Lower leg skin (tissue), 4 donors: ENCODE measurements at regions not wholly inside any gene's neighbourhood (a gene's known extent, or its start where the extent isn't known, plus 50 kb on each side); places are given as distances from the start of the nearest gene placed in this dataset.

ENCODE experiments used
- DNase-seq, 2 donors: peaks; one replicate each; pipeline ENCODE4 v3.0.0-alpha.2; 2019; ENCODE audit warnings: low spot score in 2 of 2
- H3K4me3 ChIP-seq: fragments of 200-600 bp; sonication (generic); 2 replicates; pipeline ENCODE4 v1.5.1; 2017; ENCODE audit warnings: mild to moderate bottlenecking, low read depth; ENCODE audit not compliant: poor library complexity, severe bottlenecking
- POLR2A ChIP-seq, 2 donors: fragments of 450-650 bp; IDR thresholded peaks; one replicate each; pipeline ENCODE4 v1.6.1; 2016 to 2017; ENCODE audit warnings: antibody characterized with exemption in 2 of 2, mild to moderate bottlenecking in 1 of 2, moderate library complexity in 1 of 2
- WGBS, 2 donors: methylation state at CpG; one replicate each; pipeline ENCODE4 v1.1.5; 2018; 5-methylcytosine and 5-hydroxymethylcytosine counted together
- intact Hi-C: fragments of 100-400 bp; cut with DNase I; formaldehyde crosslinking; loops from one replicate; pipeline ENCODE4 v1.15.0; 2023; ENCODE audit warnings: low total_unique reads
- TF ChIP-seq, protein P1 (sequence below), 3 donors: fragments of 450-650 bp; IDR thresholded peaks; one replicate each; pipeline ENCODE4 v1.5.1; 2016; ENCODE audit warnings: antibody characterized with exemption in 3 of 3, mild to moderate bottlenecking in 3 of 3, moderate library complexity in 2 of 3

DNA sequence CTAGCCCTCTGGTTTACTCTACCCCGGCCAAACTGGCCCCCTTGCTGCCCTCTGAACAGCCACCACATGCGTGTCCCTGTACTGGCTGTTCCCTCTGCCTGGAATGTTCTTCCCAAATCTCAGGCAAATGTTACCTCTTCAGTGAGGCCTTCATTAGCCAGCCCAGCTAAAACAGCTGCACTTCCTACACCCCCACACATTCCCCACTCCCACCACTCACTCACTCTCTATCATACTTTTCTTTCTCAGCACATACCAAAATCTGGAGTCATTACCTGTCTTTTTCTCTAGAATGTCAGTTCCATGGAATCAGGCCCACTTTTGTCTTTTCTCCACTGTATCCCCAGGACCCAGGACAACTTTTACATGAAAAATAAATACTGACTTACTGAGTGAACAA is 401.2 kb upstream of the SULF2 start:
- no peak overlapping the region for H3K4me3 ChIP-seq
- no peak for TF ChIP-seq POLR2A (IDR thresholded peaks at IDR 0.05)
- DNase-seq = no peak
- 75 to 91% methylated on average over 2 of the region's 2 CpGs for WGBS, 2 donors
- intact Hi-C loops = no loop called here

DNA sequence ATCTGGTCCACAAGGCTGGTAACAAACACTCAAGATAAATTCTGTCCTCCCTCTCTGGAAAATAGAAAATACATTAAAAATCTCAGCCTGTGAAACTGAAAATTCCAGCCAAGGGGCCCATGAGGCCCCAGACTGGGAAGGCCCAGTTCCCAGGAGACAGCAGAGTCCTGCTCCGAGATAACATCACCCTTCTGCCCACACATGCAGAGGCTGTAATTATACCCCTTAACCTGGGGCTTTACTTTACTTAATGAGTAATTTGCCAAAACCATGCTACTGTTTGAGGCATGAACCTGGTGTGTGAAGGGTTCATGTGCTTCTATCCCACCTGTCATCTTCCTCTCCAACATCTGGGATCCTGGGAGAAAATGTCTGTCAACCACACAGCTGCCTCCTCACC is 398.9 kb upstream of the SULF2 start:
- H3K4me3 ChIP-seq = no peak overlapping the region
- intact Hi-C loops = no loop called here
- no peak for TF ChIP-seq POLR2A (IDR thresholded peaks at IDR 0.05)
- TF ChIP-seq, protein P1, sequence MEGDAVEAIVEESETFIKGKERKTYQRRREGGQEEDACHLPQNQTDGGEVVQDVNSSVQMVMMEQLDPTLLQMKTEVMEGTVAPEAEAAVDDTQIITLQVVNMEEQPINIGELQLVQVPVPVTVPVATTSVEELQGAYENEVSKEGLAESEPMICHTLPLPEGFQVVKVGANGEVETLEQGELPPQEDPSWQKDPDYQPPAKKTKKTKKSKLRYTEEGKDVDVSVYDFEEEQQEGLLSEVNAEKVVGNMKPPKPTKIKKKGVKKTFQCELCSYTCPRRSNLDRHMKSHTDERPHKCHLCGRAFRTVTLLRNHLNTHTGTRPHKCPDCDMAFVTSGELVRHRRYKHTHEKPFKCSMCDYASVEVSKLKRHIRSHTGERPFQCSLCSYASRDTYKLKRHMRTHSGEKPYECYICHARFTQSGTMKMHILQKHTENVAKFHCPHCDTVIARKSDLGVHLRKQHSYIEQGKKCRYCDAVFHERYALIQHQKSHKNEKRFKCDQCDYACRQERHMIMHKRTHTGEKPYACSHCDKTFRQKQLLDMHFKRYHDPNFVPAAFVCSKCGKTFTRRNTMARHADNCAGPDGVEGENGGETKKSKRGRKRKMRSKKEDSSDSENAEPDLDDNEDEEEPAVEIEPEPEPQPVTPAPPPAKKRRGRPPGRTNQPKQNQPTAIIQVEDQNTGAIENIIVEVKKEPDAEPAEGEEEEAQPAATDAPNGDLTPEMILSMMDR (IDR thresholded peaks at IDR 0.05) = no peak
- WGBS, 2 donors = 60 to 68% methylated on average over 1 of the region's 1 CpG
- no peak for DNase-seq

DNA sequence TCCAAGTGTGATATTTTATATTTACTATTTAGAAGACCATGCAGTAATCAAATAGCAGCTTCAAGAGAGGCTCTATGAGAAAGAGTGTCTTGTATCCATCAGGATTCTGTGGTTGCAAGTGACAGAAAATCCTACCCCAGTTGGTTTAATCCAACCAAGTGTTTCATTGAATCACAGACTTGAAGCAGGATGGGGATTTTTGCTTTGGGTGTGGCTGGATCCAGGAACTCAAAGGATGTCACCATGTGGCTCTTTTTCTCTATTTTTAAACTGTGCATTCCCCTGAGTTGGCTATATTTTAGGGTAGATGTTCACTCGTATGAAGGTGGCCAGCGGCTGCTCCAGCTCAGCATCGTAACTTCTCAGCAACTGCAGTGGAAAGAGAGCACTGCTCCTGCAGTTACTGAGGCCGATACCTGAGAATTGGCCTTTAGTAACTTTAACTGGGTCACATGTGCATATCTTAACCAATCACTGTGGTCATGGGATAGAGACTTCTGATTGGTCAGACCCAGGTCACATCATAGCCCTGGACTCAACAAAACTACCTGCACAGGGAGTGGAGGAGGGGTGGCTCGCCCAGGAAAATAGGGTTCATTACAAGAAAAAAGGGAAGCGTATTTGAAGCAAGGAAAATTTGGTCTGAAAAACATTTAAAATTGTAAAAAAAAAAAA is 396.1 kb upstream of the SULF2 start:
- 78 to 82% methylated on average over 6 of the region's 6 CpGs for WGBS, 2 donors
- no peak for TF ChIP-seq POLR2A (IDR thresholded peaks at IDR 0.05)
- TF ChIP-seq, protein P1 (IDR thresholded peaks at IDR 0.05) = no peak
- intact Hi-C loops = no loop called here
- no peak overlapping the region for H3K4me3 ChIP-seq
- DNase-seq = no peak

DNA sequence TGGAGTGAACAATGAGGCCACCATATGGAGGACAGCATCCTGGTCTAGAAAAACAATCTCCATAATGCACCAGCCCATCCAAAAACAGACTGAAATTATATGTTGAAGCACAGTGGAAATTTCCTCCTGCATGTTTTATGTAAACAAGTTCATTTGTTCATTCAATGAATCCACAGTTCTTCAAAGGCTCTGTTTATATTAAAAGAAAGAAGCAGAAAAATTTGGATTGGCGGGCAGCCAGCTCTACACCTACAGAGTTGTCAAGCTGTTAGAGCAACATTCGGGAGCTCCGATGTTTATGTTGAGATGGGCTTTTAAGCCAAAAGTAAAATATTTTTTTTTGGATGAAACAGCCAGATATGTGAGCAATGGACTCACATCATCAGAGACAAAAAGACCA is 395.3 kb upstream of the SULF2 start:
- intact Hi-C loops = no loop called here
- TF ChIP-seq POLR2A (IDR thresholded peaks at IDR 0.05) = no peak
- TF ChIP-seq, protein P1 (IDR thresholded peaks at IDR 0.05) = no peak
- no peak overlapping the region for H3K4me3 ChIP-seq
- WGBS, 2 donors = 66 to 75% methylated on average over 3 of the region's 3 CpGs
- no peak for DNase-seq

DNA sequence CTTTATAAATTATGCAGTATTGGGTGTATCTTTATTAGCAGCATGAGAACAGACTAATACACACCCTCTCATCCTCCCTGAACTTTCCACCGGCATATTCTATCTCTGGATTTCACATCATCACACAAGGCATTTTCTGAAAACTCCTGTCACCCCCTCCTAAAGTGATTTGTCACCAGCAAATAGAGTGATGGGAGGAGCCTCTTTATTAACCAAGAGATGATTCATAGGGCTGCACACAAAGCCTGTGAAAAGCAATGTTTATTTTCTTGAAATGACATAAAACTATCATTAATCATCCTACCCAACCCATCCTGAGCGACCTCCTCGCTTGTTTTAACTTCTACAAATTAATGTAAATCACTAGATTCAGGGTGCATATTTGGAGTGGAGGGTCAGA is 394.7 kb upstream of the SULF2 start:
- DNase-seq = no peak
- no peak for TF ChIP-seq POLR2A (IDR thresholded peaks at IDR 0.05)
- TF ChIP-seq, protein P1 (IDR thresholded peaks at IDR 0.05) = no peak
- WGBS, 2 donors = 62 to 63% methylated on average over 3 of the region's 3 CpGs
- intact Hi-C loops = no loop called here
- no peak overlapping the region for H3K4me3 ChIP-seq

DNA sequence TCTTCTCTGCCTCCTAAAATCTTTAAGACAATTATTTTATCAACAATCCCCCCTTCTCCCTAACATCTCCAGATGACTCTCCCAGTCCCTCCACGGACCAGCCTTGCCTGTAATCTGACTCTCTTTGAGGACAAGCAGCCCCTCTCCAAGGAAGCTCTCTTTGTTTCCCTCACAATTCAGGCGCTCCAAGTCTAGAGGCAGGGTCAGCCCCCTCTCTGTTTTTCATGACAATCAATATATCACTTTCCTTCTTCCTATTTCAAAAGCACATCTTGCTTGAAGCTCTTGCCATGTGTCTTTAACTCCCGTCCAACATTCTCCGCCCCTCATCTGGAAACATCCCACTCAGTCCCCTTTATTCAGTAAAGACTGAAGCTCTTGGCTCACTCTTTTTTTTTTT is 393.4 kb upstream of the SULF2 start:
- no peak for DNase-seq
- TF ChIP-seq, protein P1 (IDR thresholded peaks at IDR 0.05) = no peak
- no peak for TF ChIP-seq POLR2A (IDR thresholded peaks at IDR 0.05)
- 74 to 76% methylated on average over 4 of the region's 4 CpGs for WGBS, 2 donors
- no peak overlapping the region for H3K4me3 ChIP-seq
- intact Hi-C loops = no loop called here
